ENCODE measurements at regions not wholly inside any gene's neighbourhood (a gene's known extent, or its start where the extent isn't known, plus 50 kb on each side); places are given as distances from the start of the nearest gene placed in this dataset.

- H3K36me3 ChIP-seq (ENCODE audit: control insufficient read depth, insufficient read depth, low read length), result no peaks in the 10 kb centered on the region
- no peak overlapping the region for H3K27ac ChIP-seq (ENCODE audit: low read depth, low read length, severe bottlenecking)
- peaks cover 8% of the 10 kb centered on the region for H3K9me3 ChIP-seq (ENCODE audit: control insufficient read depth, low read length)
- WGBS, 2 experiments (ENCODE audit: insufficient coverage in 2 of 2), result 93% methylated on average over 5 to 8 of the region's 11 CpGs
- H3K4me3 ChIP-seq (ENCODE audit: extremely low read depth, insufficient read depth, low read length, poor library complexity, severe bottlenecking), result no peak overlapping the region
- H3K4me1 ChIP-seq (ENCODE audit: control insufficient read depth, insufficient read depth, low read length, poor library complexity, severe bottlenecking), result peaks cover 29% of the 10 kb centered on the region
These were observed 555.0 kb upstream of the CCDC54 start for GRCh38 chr3:106822204-106822603.

DNA sequence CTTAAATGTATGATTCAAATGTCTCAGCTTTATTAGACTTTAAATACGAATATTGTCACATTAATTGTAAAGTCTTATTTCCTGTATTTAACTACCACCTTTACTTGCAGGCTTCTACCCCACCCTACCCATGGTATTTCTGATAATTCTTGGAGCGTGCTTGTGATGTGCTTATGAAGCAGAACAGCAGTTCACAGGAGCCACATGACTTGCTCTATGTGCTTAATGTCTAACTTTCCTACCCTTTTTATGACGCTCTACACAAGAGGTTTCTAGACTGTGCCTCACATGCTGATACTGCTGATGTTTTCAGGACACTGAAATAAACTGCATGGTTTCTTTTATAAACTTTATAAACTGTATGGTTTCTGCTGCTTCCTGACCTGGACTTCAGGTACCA lies 553.5 kb upstream of the CCDC54 start:
- Histone ChIP-seq H3K4me1 (ENCODE audit: control insufficient read depth, insufficient read depth, low read length, poor library complexity, severe bottlenecking) (peaks cover 44% of the 10 kb centered on the region), H3K9me3 (ENCODE audit: control insufficient read depth, low read length) (peaks cover 8% of the 10 kb centered on the region), H3K27ac (ENCODE audit: low read depth, low read length, severe bottlenecking) (no peak overlapping the region), H3K4me3 (ENCODE audit: extremely low read depth, insufficient read depth, low read length, poor library complexity, severe bottlenecking) (no peak overlapping the region), H3K36me3 (ENCODE audit: control insufficient read depth, insufficient read depth, low read length) (no peaks in the 10 kb centered on the region)
- 100% methylated on average over 2 of the region's 3 CpGs for WGBS, 2 experiments (ENCODE audit: insufficient coverage in 2 of 2)

- Histone ChIP-seq H3K4me1 (ENCODE audit: control insufficient read depth, insufficient read depth, low read length, poor library complexity, severe bottlenecking) (peaks cover 51% of the 10 kb centered on the region), H3K4me3 (ENCODE audit: extremely low read depth, insufficient read depth, low read length, poor library complexity, severe bottlenecking) (no peak overlapping the region), H3K27ac (ENCODE audit: low read depth, low read length, severe bottlenecking) (peak overlapping the region; percentile 93), H3K36me3 (ENCODE audit: control insufficient read depth, insufficient read depth, low read length) (no peaks in the 10 kb centered on the region), H3K9me3 (ENCODE audit: control insufficient read depth, low read length) (peaks cover 8% of the 10 kb centered on the region)
- 80% methylated on average over 1 of the region's 1 CpG; no CpG with 5 or more reads in 1 of the 2 experiments for WGBS, 2 experiments (ENCODE audit: insufficient coverage in 2 of 2)
These were observed 552.4 kb upstream of the CCDC54 start for GRCh38 chr3:106824856-106825255.

DNA sequence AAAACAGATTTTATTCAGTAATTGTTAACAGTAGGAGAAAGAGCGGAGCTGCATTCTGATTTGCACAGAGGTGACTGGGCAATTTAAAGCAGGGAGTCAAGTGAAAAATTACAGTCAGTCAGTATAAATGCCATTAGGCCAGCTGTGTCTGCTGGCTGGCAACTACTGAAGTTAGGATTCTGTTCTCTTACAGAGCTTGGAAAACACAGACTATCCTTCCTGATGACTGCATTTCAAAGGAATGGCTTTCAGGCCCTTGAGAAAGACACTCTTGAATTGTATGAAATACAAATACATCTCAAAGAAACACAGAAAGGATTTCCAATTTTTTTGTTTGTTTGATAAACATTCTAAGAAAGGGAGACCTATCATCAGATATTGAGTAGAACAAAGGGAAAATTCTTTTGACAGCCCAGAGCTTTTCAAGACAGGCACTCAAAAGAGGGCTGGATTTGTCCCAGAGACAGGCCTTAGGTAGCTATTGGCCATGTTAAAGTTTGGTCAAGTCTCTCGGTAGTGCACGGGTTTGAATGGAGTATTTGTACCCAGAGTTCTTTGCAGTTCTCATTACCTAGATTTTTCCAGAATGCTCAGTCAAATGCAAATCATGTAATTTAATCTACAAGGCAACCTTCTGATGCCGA lies 551.2 kb upstream of the CCDC54 start:
- Histone ChIP-seq H3K9me3 (ENCODE audit: control insufficient read depth, low read length) (peaks cover 9% of the 10 kb centered on the region), H3K4me1 (ENCODE audit: control insufficient read depth, insufficient read depth, low read length, poor library complexity, severe bottlenecking) (peaks cover 55% of the 10 kb centered on the region), H3K4me3 (ENCODE audit: extremely low read depth, insufficient read depth, low read length, poor library complexity, severe bottlenecking) (no peak overlapping the region), H3K27ac (ENCODE audit: low read depth, low read length, severe bottlenecking) (peak overlapping the region; percentile 93), H3K36me3 (ENCODE audit: control insufficient read depth, insufficient read depth, low read length) (no peaks in the 10 kb centered on the region)
- WGBS, 2 experiments (ENCODE audit: insufficient coverage in 2 of 2), result 61 to 76% methylated on average over 2 to 4 of the region's 4 CpGs

GRCh38 chr3:106826791-106827311 lies 550.4 kb upstream of the CCDC54 start:
- Histone ChIP-seq H3K36me3 (ENCODE audit: control insufficient read depth, insufficient read depth, low read length) (no peaks in the 10 kb centered on the region), H3K4me1 (ENCODE audit: control insufficient read depth, insufficient read depth, low read length, poor library complexity, severe bottlenecking) (peaks cover 55% of the 10 kb centered on the region), H3K4me3 (ENCODE audit: extremely low read depth, insufficient read depth, low read length, poor library complexity, severe bottlenecking) (no peak overlapping the region), H3K9me3 (ENCODE audit: control insufficient read depth, low read length) (peaks cover 15% of the 10 kb centered on the region), H3K27ac (ENCODE audit: low read depth, low read length, severe bottlenecking) (peak overlapping the region; percentile 93)
- 88 to 90% methylated on average over 2 to 3 of the region's 4 CpGs for WGBS, 2 experiments (ENCODE audit: insufficient coverage in 2 of 2)

GRCh38 chr3:106827515-106828213 lies 549.6 kb upstream of the CCDC54 start:
- Histone ChIP-seq H3K4me3 (ENCODE audit: extremely low read depth, insufficient read depth, low read length, poor library complexity, severe bottlenecking) (no peak overlapping the region), H3K9me3 (ENCODE audit: control insufficient read depth, low read length) (peaks cover 24% of the 10 kb centered on the region), H3K4me1 (ENCODE audit: control insufficient read depth, insufficient read depth, low read length, poor library complexity, severe bottlenecking) (peaks cover 55% of the 10 kb centered on the region), H3K36me3 (ENCODE audit: control insufficient read depth, insufficient read depth, low read length) (no peaks in the 10 kb centered on the region), H3K27ac (ENCODE audit: low read depth, low read length, severe bottlenecking) (peak overlapping the region; percentile 93)
- no CpG with 5 or more reads among the region's 5 CpGs for WGBS, 2 experiments (ENCODE audit: insufficient coverage in 2 of 2)

DNA sequence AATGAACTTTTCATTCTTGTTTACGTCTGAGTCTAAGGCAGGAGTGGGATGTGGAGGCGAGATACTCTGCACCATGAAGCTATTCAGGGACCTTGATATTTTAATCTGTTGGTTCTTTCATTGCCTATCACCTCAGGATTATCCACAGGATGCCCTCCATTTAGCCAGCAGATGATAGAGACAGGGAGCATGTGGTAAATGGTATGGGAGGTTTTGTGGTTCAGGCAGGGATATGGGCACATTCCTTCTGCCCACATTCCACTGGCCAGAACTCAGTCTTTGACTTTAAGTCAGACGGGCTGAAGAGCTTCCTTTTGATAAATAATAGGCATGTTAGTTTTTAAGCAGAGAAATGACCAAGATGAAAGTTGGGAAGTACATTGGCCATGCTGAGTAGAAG lies 548.0 kb upstream of the CCDC54 start:
- H3K27ac ChIP-seq (ENCODE audit: low read depth, low read length, severe bottlenecking), result peak overlapping the region; percentile 33
- 29% methylated on average over 1 of the region's 3 CpGs; no CpG with 5 or more reads in 1 of the 2 experiments for WGBS, 2 experiments (ENCODE audit: insufficient coverage in 2 of 2)
- peaks cover 55% of the 10 kb centered on the region for H3K4me1 ChIP-seq (ENCODE audit: control insufficient read depth, insufficient read depth, low read length, poor library complexity, severe bottlenecking)
- H3K36me3 ChIP-seq (ENCODE audit: control insufficient read depth, insufficient read depth, low read length), result no peaks in the 10 kb centered on the region
- peaks cover 22% of the 10 kb centered on the region for H3K9me3 ChIP-seq (ENCODE audit: control insufficient read depth, low read length)
- no peak overlapping the region for H3K4me3 ChIP-seq (ENCODE audit: extremely low read depth, insufficient read depth, low read length, poor library complexity, severe bottlenecking)

DNA sequence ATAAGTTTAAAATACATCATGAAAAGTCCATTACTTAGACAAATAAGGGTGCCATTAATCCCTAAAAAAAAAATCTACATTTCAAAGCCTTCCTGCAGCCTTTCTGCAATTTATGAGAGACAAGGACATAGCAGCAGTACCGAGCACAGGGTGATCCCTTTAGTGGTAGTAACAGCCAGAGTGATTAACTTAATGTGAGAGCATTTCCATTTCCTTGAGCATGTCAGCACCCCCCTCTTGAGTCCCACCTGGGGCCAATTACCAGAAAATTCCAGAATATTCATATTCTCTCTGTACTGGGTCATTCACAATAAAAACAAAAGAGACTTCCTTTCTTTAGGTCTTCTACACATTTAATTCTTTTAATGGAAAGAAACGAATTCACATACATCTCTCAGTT lies 546.9 kb upstream of the CCDC54 start:
- no peak overlapping the region for H3K27ac ChIP-seq (ENCODE audit: low read depth, low read length, severe bottlenecking)
- H3K36me3 ChIP-seq (ENCODE audit: control insufficient read depth, insufficient read depth, low read length), result no peaks in the 10 kb centered on the region
- peaks cover 44% of the 10 kb centered on the region for H3K4me1 ChIP-seq (ENCODE audit: control insufficient read depth, insufficient read depth, low read length, poor library complexity, severe bottlenecking)
- no peak overlapping the region for H3K4me3 ChIP-seq (ENCODE audit: extremely low read depth, insufficient read depth, low read length, poor library complexity, severe bottlenecking)
- peaks cover 22% of the 10 kb centered on the region for H3K9me3 ChIP-seq (ENCODE audit: control insufficient read depth, low read length)
- WGBS, 2 experiments (ENCODE audit: insufficient coverage in 2 of 2), result 20 to 33% methylated on average over 1 to 2 of the region's 2 CpGs

DNA sequence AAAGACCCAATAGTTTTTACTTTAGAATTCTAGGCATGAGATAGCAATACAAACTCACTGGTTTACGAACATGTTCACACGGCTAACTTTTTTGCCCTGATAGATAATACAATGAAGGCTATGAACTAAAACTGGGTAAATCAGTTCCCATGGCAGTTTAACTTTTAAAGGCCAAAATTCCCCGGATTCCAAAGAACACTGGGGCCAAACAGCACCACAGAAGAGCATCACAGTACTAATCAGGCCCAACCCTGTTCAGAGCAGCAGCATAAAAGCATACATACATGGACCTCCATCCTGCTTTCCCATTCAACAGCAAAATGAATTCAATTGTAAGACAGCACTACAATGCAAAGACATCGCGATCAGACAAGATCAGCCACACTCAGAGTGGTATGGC lies 540.3 kb upstream of the CCDC54 start:
- Histone ChIP-seq H3K4me3 (ENCODE audit: extremely low read depth, insufficient read depth, low read length, poor library complexity, severe bottlenecking) (no peak overlapping the region), H3K9me3 (ENCODE audit: control insufficient read depth, low read length) (peaks cover 11% of the 10 kb centered on the region), H3K27ac (ENCODE audit: low read depth, low read length, severe bottlenecking) (no peak overlapping the region), H3K36me3 (ENCODE audit: control insufficient read depth, insufficient read depth, low read length) (no peaks in the 10 kb centered on the region), H3K4me1 (ENCODE audit: control insufficient read depth, insufficient read depth, low read length, poor library complexity, severe bottlenecking) (peaks cover 10% of the 10 kb centered on the region)
- WGBS, 2 experiments (ENCODE audit: insufficient coverage in 2 of 2), result 94 to 100% methylated on average over 3 to 5 of the region's 5 CpGs

DNA sequence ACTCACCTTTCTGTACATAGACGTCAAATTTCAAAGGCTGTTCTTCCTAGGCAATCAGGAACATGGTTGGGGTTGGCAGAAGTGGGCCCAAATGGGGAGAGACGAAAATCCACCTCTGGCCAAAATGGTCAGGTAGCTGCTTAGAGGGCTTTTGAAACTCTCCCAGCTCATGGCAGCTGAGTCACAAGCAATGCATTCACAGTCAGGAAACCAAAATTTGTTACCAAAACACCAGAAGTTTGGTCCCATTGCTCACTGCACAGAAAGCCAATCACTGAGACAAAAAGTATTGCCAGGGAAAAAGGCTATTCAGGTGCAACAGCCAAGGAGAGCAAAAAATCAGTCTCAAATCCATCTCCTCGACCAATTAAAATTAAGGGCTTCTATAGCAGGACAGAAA lies 539.6 kb upstream of the CCDC54 start:
- H3K27ac ChIP-seq (ENCODE audit: low read depth, low read length, severe bottlenecking), result no peak overlapping the region
- 100% methylated on average over 1 to 2 of the region's 3 CpGs for WGBS, 2 experiments (ENCODE audit: insufficient coverage in 2 of 2)

More for the DNA sequence above, 539.6 kb upstream of the CCDC54 start:
- peaks cover 10% of the 10 kb centered on the region for H3K4me1 ChIP-seq (ENCODE audit: control insufficient read depth, insufficient read depth, low read length, poor library complexity, severe bottlenecking)
- H3K4me3 ChIP-seq (ENCODE audit: extremely low read depth, insufficient read depth, low read length, poor library complexity, severe bottlenecking), result no peak overlapping the region
- H3K9me3 ChIP-seq (ENCODE audit: control insufficient read depth, low read length), result peaks cover 4% of the 10 kb centered on the region
- no peaks in the 10 kb centered on the region for H3K36me3 ChIP-seq (ENCODE audit: control insufficient read depth, insufficient read depth, low read length)
